H1 (cell line): ENCODE measurements at regions not wholly inside any gene's neighbourhood (a gene's known extent, or its start where the extent isn't known, plus 50 kb on each side); places are given as distances from the start of the nearest gene placed in this dataset.

Experiments used
- CREB1 ChIP-seq: IDR thresholded peaks from 2 replicates; pipeline ENCODE4 v1.6.1; 2012; ENCODE audit warnings: inconsistent platforms
- POU5F1 ChIP-seq: IDR thresholded peaks from 2 replicates; pipeline ENCODE4 v1.6.1; 2011; ENCODE audit warnings: low read depth, mild to moderate bottlenecking, low read length, moderate library complexity
- RAD21 ChIP-seq, 2 experiments: IDR thresholded peaks in 1 of 2; conservative IDR thresholded peaks in 1 of 2; 2 replicates each; pipeline ENCODE4 v1.6.1; 2011; ENCODE audit warnings: low read depth in 2 of 2, low read length in 2 of 2, improper control_type of control experiment in 1 of 2, inconsistent platforms in 1 of 2, mild to moderate bottlenecking in 1 of 2, moderate library complexity in 1 of 2
- SIX5 ChIP-seq: IDR thresholded peaks from 2 replicates; pipeline ENCODE4 v1.6.1; 2011; ENCODE audit warnings: mild to moderate bottlenecking, low read depth, low read length
- ZNF274 ChIP-seq: IDR thresholded peaks from 2 replicates; pipeline ENCODE4 v1.7.0; 2012; ENCODE audit warnings: low read length, borderline replicate concordance; ENCODE audit errors: extremely low read depth
- TF ChIP-seq, protein P1 (sequence below): fragments of 300-600 bp; sonication (generic); IDR thresholded peaks from 2 replicates; pipeline ENCODE4 v1.7.1; 2012; ENCODE audit warnings: low read length, moderate library complexity, mild to moderate bottlenecking, inconsistent platforms; ENCODE audit not compliant: insufficient replicate concordance
- TF ChIP-seq, protein P2 (sequence below), 3 experiments: IDR thresholded peaks; 1 replicate in 2 of 3; 2 replicates in 1 of 3; pipeline versions ENCODE4 v1.5.1 to v1.6.1; 2011; ENCODE audit warnings: low read length in 3 of 3, mild to moderate bottlenecking in 3 of 3, inconsistent platforms in 2 of 3, low read depth in 1 of 3, moderate library complexity in 1 of 3; ENCODE audit not compliant: insufficient read depth in 1 of 3; ENCODE audit errors: control extremely low read depth in 1 of 3

DNA sequence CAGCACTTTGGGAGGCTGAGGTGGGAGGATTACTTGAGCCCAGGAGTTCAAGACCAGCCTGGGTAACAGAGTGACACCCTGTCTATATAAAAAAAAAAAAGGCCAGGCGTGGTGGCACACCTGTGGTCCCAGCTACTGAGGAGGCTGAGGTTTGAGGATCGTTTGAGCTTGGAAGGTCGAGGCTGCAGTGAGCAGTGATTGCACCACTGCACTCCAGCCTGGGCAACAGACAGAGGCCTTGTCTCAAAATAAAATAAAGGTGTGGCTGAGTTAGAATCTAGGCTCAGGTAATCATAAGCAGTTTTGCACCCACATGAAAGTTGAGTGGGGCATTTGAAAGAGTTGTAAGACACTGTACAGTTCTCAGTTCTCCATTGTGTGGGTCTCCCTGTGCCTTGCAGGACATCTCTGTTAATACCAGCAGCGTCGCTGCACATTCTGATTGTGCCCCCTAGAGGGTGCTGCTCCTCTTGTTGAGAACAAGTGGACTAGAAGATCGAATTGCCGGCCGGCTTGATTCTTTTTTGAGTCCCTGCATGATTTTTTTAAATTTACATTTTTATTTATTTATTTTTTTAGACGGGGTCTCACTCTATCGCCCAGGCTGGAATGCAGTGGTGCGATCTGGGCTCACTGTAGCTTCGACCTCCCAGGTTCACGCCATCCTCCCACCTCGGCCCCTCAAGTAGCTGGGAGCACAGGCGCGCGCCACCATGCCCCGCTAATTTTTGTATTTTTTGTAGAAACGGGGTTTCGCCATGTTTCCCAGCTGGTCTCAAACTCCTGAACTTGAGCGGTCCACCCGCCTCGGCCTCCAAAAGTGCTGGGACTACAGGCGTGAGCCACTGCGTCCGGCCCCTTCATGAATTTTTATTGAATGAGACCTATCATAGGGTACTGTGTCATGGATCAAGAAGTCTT lies 73.6 kb upstream of the RBMX start (continued):
- TF ChIP-seq, protein P1, sequence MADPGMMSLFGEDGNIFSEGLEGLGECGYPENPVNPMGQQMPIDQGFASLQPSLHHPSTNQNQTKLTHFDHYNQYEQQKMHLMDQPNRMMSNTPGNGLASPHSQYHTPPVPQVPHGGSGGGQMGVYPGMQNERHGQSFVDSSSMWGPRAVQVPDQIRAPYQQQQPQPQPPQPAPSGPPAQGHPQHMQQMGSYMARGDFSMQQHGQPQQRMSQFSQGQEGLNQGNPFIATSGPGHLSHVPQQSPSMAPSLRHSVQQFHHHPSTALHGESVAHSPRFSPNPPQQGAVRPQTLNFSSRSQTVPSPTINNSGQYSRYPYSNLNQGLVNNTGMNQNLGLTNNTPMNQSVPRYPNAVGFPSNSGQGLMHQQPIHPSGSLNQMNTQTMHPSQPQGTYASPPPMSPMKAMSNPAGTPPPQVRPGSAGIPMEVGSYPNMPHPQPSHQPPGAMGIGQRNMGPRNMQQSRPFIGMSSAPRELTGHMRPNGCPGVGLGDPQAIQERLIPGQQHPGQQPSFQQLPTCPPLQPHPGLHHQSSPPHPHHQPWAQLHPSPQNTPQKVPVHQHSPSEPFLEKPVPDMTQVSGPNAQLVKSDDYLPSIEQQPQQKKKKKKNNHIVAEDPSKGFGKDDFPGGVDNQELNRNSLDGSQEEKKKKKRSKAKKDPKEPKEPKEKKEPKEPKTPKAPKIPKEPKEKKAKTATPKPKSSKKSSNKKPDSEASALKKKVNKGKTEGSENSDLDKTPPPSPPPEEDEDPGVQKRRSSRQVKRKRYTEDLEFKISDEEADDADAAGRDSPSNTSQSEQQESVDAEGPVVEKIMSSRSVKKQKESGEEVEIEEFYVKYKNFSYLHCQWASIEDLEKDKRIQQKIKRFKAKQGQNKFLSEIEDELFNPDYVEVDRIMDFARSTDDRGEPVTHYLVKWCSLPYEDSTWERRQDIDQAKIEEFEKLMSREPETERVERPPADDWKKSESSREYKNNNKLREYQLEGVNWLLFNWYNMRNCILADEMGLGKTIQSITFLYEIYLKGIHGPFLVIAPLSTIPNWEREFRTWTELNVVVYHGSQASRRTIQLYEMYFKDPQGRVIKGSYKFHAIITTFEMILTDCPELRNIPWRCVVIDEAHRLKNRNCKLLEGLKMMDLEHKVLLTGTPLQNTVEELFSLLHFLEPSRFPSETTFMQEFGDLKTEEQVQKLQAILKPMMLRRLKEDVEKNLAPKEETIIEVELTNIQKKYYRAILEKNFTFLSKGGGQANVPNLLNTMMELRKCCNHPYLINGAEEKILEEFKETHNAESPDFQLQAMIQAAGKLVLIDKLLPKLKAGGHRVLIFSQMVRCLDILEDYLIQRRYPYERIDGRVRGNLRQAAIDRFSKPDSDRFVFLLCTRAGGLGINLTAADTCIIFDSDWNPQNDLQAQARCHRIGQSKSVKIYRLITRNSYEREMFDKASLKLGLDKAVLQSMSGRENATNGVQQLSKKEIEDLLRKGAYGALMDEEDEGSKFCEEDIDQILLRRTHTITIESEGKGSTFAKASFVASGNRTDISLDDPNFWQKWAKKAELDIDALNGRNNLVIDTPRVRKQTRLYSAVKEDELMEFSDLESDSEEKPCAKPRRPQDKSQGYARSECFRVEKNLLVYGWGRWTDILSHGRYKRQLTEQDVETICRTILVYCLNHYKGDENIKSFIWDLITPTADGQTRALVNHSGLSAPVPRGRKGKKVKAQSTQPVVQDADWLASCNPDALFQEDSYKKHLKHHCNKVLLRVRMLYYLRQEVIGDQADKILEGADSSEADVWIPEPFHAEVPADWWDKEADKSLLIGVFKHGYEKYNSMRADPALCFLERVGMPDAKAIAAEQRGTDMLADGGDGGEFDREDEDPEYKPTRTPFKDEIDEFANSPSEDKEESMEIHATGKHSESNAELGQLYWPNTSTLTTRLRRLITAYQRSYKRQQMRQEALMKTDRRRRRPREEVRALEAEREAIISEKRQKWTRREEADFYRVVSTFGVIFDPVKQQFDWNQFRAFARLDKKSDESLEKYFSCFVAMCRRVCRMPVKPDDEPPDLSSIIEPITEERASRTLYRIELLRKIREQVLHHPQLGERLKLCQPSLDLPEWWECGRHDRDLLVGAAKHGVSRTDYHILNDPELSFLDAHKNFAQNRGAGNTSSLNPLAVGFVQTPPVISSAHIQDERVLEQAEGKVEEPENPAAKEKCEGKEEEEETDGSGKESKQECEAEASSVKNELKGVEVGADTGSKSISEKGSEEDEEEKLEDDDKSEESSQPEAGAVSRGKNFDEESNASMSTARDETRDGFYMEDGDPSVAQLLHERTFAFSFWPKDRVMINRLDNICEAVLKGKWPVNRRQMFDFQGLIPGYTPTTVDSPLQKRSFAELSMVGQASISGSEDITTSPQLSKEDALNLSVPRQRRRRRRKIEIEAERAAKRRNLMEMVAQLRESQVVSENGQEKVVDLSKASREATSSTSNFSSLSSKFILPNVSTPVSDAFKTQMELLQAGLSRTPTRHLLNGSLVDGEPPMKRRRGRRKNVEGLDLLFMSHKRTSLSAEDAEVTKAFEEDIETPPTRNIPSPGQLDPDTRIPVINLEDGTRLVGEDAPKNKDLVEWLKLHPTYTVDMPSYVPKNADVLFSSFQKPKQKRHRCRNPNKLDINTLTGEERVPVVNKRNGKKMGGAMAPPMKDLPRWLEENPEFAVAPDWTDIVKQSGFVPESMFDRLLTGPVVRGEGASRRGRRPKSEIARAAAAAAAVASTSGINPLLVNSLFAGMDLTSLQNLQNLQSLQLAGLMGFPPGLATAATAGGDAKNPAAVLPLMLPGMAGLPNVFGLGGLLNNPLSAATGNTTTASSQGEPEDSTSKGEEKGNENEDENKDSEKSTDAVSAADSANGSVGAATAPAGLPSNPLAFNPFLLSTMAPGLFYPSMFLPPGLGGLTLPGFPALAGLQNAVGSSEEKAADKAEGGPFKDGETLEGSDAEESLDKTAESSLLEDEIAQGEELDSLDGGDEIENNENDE, result no peak
- TF ChIP-seq CREB1 (no peak), SIX5 (no peak), POU5F1 (no peak), ZNF274 (no peak), RAD21 (IDR thresholded peaks at IDR 0.05 in 1 of 2, conservative IDR thresholded peaks at IDR 0.05 in 1 of 2; ENCODE audit: low read depth in 2 of 2, low read length in 2 of 2) (peak; percentile 54 to 65)
- TF ChIP-seq, protein P2, sequence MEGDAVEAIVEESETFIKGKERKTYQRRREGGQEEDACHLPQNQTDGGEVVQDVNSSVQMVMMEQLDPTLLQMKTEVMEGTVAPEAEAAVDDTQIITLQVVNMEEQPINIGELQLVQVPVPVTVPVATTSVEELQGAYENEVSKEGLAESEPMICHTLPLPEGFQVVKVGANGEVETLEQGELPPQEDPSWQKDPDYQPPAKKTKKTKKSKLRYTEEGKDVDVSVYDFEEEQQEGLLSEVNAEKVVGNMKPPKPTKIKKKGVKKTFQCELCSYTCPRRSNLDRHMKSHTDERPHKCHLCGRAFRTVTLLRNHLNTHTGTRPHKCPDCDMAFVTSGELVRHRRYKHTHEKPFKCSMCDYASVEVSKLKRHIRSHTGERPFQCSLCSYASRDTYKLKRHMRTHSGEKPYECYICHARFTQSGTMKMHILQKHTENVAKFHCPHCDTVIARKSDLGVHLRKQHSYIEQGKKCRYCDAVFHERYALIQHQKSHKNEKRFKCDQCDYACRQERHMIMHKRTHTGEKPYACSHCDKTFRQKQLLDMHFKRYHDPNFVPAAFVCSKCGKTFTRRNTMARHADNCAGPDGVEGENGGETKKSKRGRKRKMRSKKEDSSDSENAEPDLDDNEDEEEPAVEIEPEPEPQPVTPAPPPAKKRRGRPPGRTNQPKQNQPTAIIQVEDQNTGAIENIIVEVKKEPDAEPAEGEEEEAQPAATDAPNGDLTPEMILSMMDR (IDR thresholded peaks at IDR 0.05; ENCODE audit: control extremely low read depth in 1 of 3, insufficient read depth in 1 of 3, low read depth in 1 of 3, low read length in 3 of 3), result peak; percentile 54 to 61 (median 56)
